ENCODE measurements at regions not wholly inside any gene's neighbourhood (a gene's known extent, or its start where the extent isn't known, plus 50 kb on each side); places are given as distances from the start of the nearest gene placed in this dataset.

- DNase-seq (ENCODE audit: low read depth): no peak
These were observed 86.3 kb upstream of the IER5L start for GRCh38 chr9:129264388-129264787.

GRCh38 chr9:129263836-129264235 is 85.8 kb upstream of the IER5L start:
- no peak for DNase-seq (ENCODE audit: low read depth)

GRCh38 chr9:129262261-129262660 is 84.2 kb upstream of the IER5L start:
- DNase-seq (ENCODE audit: low read depth): no peak

GRCh38 chr9:129259375-129259774 is 81.3 kb upstream of the IER5L start:
- DNase-seq (ENCODE audit: low read depth): no peak

- no peak for DNase-seq (ENCODE audit: low read depth)
These were observed 80.8 kb upstream of the IER5L start for GRCh38 chr9:129258823-129259301.

- peak; percentile 93 for DNase-seq (ENCODE audit: low read depth)
These were observed 80.2 kb upstream of the IER5L start for GRCh38 chr9:129258124-129258822.

GRCh38 chr9:129256959-129257713 is 79.1 kb upstream of the IER5L start:
- no peak for DNase-seq (ENCODE audit: low read depth)

GRCh38 chr9:129254566-129255287 is 76.7 kb upstream of the IER5L start:
- DNase-seq (ENCODE audit: low read depth): no peak

GRCh38 chr9:129253803-129254381 is 75.8 kb upstream of the IER5L start:
- DNase-seq (ENCODE audit: low read depth): no peak

- DNase-seq (ENCODE audit: low read depth): no peak
These were observed 75.1 kb upstream of the IER5L start for GRCh38 chr9:129252937-129253802.

GRCh38 chr9:129250786-129251185 is 72.7 kb upstream of the IER5L start:
- no peak for DNase-seq (ENCODE audit: low read depth)

- DNase-seq (ENCODE audit: low read depth): no peak
These were observed 69.5 kb upstream of the IER5L start for GRCh38 chr9:129247285-129248153.

- DNase-seq (ENCODE audit: low read depth): no peak
These were observed 67.2 kb upstream of the IER5L start for GRCh38 chr9:129245276-129245675.

- no peak for DNase-seq (ENCODE audit: low read depth)
These were observed 65.0 kb upstream of the IER5L start for GRCh38 chr9:129242971-129243561.

- no peak for DNase-seq (ENCODE audit: low read depth)
These were observed 64.3 kb upstream of the IER5L start for GRCh38 chr9:129242191-129242941.

- no peak for DNase-seq (ENCODE audit: low read depth)
These were observed 63.7 kb upstream of the IER5L start for GRCh38 chr9:129241725-129242124.

- DNase-seq (ENCODE audit: low read depth): no peak
These were observed 62.6 kb upstream of the IER5L start for GRCh38 chr9:129240581-129241211.

GRCh38 chr9:129239946-129240490 is 62.0 kb upstream of the IER5L start:
- no peak for DNase-seq (ENCODE audit: low read depth)

- no peak for DNase-seq (ENCODE audit: low read depth)
These were observed 59.7 kb upstream of the IER5L start for GRCh38 chr9:129237803-129238202.

Data from activated T-cell treated with anti-CD3 and anti-CD28 coated beads for 48 hours (primary cell).